Activated CD4-positive, alpha-beta T cell treated with anti-CD3 and anti-CD28 coated beads, Interleukin-2, amount 10 ng/mL, durations not matched to agents 24 days and 14 days (primary cell): ENCODE measurements at regions not wholly inside any gene's neighbourhood (a gene's known extent, or its start where the extent isn't known, plus 50 kb on each side); places are given as distances from the start of the nearest gene placed in this dataset.
"Not testable (repeated sequence)": the region's sequence is repeated elsewhere in the genome, so short reads cannot be mapped to it uniquely, and the experiment has no call there.

ENCODE experiments used
- DNase-seq: peaks from one replicate; pipeline ENCODE4 v3.0.0; 2022
- H3K27ac Mint-ChIP-seq: one replicate; pipeline ENCODE4 v1.8.0; 2022; ENCODE audit warnings: mild to moderate bottlenecking, mixed read lengths
- H3K27me3 Mint-ChIP-seq: one replicate; pipeline ENCODE4 v1.8.0; 2022; ENCODE audit warnings: mixed read lengths
- H3K36me3 Mint-ChIP-seq: one replicate; pipeline ENCODE4 v1.8.0; 2022; ENCODE audit warnings: low read depth, mild to moderate bottlenecking, mixed read lengths
- H3K4me1 Mint-ChIP-seq: one replicate; pipeline ENCODE4 v1.8.0; 2021; ENCODE audit warnings: mixed read lengths
- H3K4me3 Mint-ChIP-seq: one replicate; pipeline ENCODE4 v1.8.0; 2022; ENCODE audit warnings: mild to moderate bottlenecking, moderate library complexity, mixed read lengths
- H3K9me3 Mint-ChIP-seq: one replicate; pipeline ENCODE4 v1.8.0; 2021; ENCODE audit warnings: mixed read lengths
- intact Hi-C: fragments of 100-400 bp; cut with micrococcal nuclease; formaldehyde crosslinking; loops from one replicate; pipeline ENCODE4 v1.15.1; 2023

GRCh38 chr3:187484547-187485295 is 116.5 kb downstream of the RTP4 start:
- Mint-ChIP-seq H3K36me3 (no peaks in the 10 kb centered on the region), H3K4me1 (no peaks in the 10 kb centered on the region), H3K4me3 (no peak overlapping the region), H3K9me3 (no peaks in the 10 kb centered on the region), H3K27me3 (peaks cover 15% of the 10 kb centered on the region), H3K27ac (no peak overlapping the region)
- intact Hi-C loops = no loop called here
- no peak for DNase-seq

GRCh38 chr3:187481426-187481825 is 113.2 kb downstream of the RTP4 start:
- Mint-ChIP-seq H3K9me3 (peaks cover 5% of the 10 kb centered on the region), H3K4me3 (no peak overlapping the region), H3K36me3 (no peaks in the 10 kb centered on the region), H3K27ac (no peak overlapping the region), H3K27me3 (peaks cover 10% of the 10 kb centered on the region), H3K4me1 (no peaks in the 10 kb centered on the region)
- DNase-seq = no peak
- intact Hi-C loops = no loop called here

- intact Hi-C loops, H3K4me1 Mint-ChIP-seq, H3K4me3 Mint-ChIP-seq, H3K36me3 Mint-ChIP-seq, DNase-seq, H3K27me3 Mint-ChIP-seq, H3K27ac Mint-ChIP-seq: not testable (repeated sequence)
- H3K9me3 Mint-ChIP-seq = peaks cover 14% of the 10 kb centered on the region
Observed at GRCh38 chr3:187475613-187476012, 107.4 kb downstream of the RTP4 start.

- intact Hi-C loops = no loop called here
- DNase-seq = no peak
- Mint-ChIP-seq H3K27me3 (peaks cover 4% of the 10 kb centered on the region), H3K36me3 (no peaks in the 10 kb centered on the region), H3K27ac (no peak overlapping the region), H3K4me3 (no peak overlapping the region), H3K4me1 (no peaks in the 10 kb centered on the region), H3K9me3 (peaks cover 21% of the 10 kb centered on the region)
Observed at GRCh38 chr3:187473778-187474406, 105.7 kb downstream of the RTP4 start.

GRCh38 chr3:187466306-187466705 is 98.1 kb downstream of the RTP4 start:
- intact Hi-C loops, H3K27me3 Mint-ChIP-seq: not testable (repeated sequence)
- peaks cover 11% of the 10 kb centered on the region for H3K9me3 Mint-ChIP-seq

GRCh38 chr3:187465503-187465902 is 97.3 kb downstream of the RTP4 start:
- intact Hi-C loops = no loop called here
- Mint-ChIP-seq H3K9me3 (peaks cover 6% of the 10 kb centered on the region), H3K36me3 (no peaks in the 10 kb centered on the region), H3K4me3 (no peak overlapping the region), H3K27me3 (peaks cover 8% of the 10 kb centered on the region), H3K27ac (no peak overlapping the region), H3K4me1 (no peaks in the 10 kb centered on the region)
- DNase-seq = no peak

More at GRCh38 chr3:187466306-187466705, 98.1 kb downstream of the RTP4 start:
- H3K36me3 Mint-ChIP-seq, H3K4me3 Mint-ChIP-seq, H3K4me1 Mint-ChIP-seq, H3K27ac Mint-ChIP-seq, DNase-seq: not testable (repeated sequence)

GRCh38 chr3:187464682-187465081 is 96.5 kb downstream of the RTP4 start:
- Mint-ChIP-seq H3K27ac (no peak overlapping the region), H3K27me3 (peaks cover 7% of the 10 kb centered on the region), H3K9me3 (no peaks in the 10 kb centered on the region), H3K4me3 (no peak overlapping the region), H3K4me1 (no peaks in the 10 kb centered on the region), H3K36me3 (no peaks in the 10 kb centered on the region)
- no peak for DNase-seq
- intact Hi-C loops = no loop called here

- no peaks in the 10 kb centered on the region for H3K9me3 Mint-ChIP-seq
- DNase-seq = no peak
- H3K36me3 Mint-ChIP-seq = no peaks in the 10 kb centered on the region
- no peak overlapping the region for H3K27ac Mint-ChIP-seq
- no peak overlapping the region for H3K4me3 Mint-ChIP-seq
- intact Hi-C loops = no loop called here
- peaks cover 18% of the 10 kb centered on the region for H3K27me3 Mint-ChIP-seq
- no peaks in the 10 kb centered on the region for H3K4me1 Mint-ChIP-seq
Observed at GRCh38 chr3:187458921-187459320, 90.7 kb downstream of the RTP4 start.

GRCh38 chr3:187458383-187458782 is 90.2 kb downstream of the RTP4 start:
- Mint-ChIP-seq H3K4me3 (no peak overlapping the region), H3K9me3 (no peaks in the 10 kb centered on the region), H3K27me3 (peaks cover 16% of the 10 kb centered on the region), H3K4me1 (no peaks in the 10 kb centered on the region), H3K36me3 (no peaks in the 10 kb centered on the region), H3K27ac (no peak overlapping the region)
- intact Hi-C loops = no loop called here
- DNase-seq = no peak

- no peaks in the 10 kb centered on the region for H3K9me3 Mint-ChIP-seq
- intact Hi-C loops = no loop called here
- H3K27me3 Mint-ChIP-seq = peaks cover 16% of the 10 kb centered on the region
- H3K36me3 Mint-ChIP-seq = no peaks in the 10 kb centered on the region
- no peak overlapping the region for H3K4me3 Mint-ChIP-seq
- H3K27ac Mint-ChIP-seq = no peak overlapping the region
- no peak for DNase-seq
- H3K4me1 Mint-ChIP-seq = no peaks in the 10 kb centered on the region
Observed at GRCh38 chr3:187456250-187456649, 88.1 kb downstream of the RTP4 start.

- Mint-ChIP-seq H3K36me3 (no peaks in the 10 kb centered on the region), H3K27me3 (peaks cover 17% of the 10 kb centered on the region), H3K4me1 (no peaks in the 10 kb centered on the region), H3K9me3 (no peaks in the 10 kb centered on the region), H3K4me3 (no peak overlapping the region), H3K27ac (no peak overlapping the region)
- intact Hi-C loops = no loop called here
- no peak for DNase-seq
Observed at GRCh38 chr3:187454085-187454815, 86.1 kb downstream of the RTP4 start.

GRCh38 chr3:187450431-187451190 is 82.4 kb downstream of the RTP4 start:
- peaks cover 8% of the 10 kb centered on the region for H3K27me3 Mint-ChIP-seq
- intact Hi-C loops = no loop called here
- DNase-seq = no peak
- no peaks in the 10 kb centered on the region for H3K36me3 Mint-ChIP-seq
- H3K9me3 Mint-ChIP-seq = no peaks in the 10 kb centered on the region
- H3K4me3 Mint-ChIP-seq = no peak overlapping the region
- H3K27ac Mint-ChIP-seq = no peak overlapping the region
- H3K4me1 Mint-ChIP-seq = no peaks in the 10 kb centered on the region

- peaks cover 8% of the 10 kb centered on the region for H3K27me3 Mint-ChIP-seq
- no peak overlapping the region for H3K27ac Mint-ChIP-seq
- H3K4me1 Mint-ChIP-seq = no peaks in the 10 kb centered on the region
- no peaks in the 10 kb centered on the region for H3K36me3 Mint-ChIP-seq
- intact Hi-C loops = no loop called here
- no peak for DNase-seq
- no peak overlapping the region for H3K4me3 Mint-ChIP-seq
- no peaks in the 10 kb centered on the region for H3K9me3 Mint-ChIP-seq
Observed at GRCh38 chr3:187448674-187449073, 80.5 kb downstream of the RTP4 start.

GRCh38 chr3:187447737-187448136 is 79.6 kb downstream of the RTP4 start:
- no peak overlapping the region for H3K4me3 Mint-ChIP-seq
- no peaks in the 10 kb centered on the region for H3K9me3 Mint-ChIP-seq
- H3K27me3 Mint-ChIP-seq = peaks cover 8% of the 10 kb centered on the region
- H3K36me3 Mint-ChIP-seq = no peaks in the 10 kb centered on the region
- intact Hi-C loops = no loop called here
- DNase-seq = no peak
- H3K27ac Mint-ChIP-seq = no peak overlapping the region
- no peaks in the 10 kb centered on the region for H3K4me1 Mint-ChIP-seq
